H1 (cell line): ENCODE measurements at regions not wholly inside any gene's neighbourhood (a gene's known extent, or its start where the extent isn't known, plus 50 kb on each side); places are given as distances from the start of the nearest gene placed in this dataset.

ENCODE experiments used
- CTCF ChIA-PET: fragments of 300-600 bp; sonication (Branson Sonifier 250); formaldehyde crosslinking; loops from one replicate; lab custom pipeline; 2021; ENCODE audit not compliant: partially characterized antibody; lab: Charles Lee
- POLR2A ChIA-PET: fragments of 300-600 bp; sonication (Branson Sonifier 250); formaldehyde crosslinking; loops from one replicate; lab custom pipeline; 2021; ENCODE audit warnings: inconsistent platforms; ENCODE audit not compliant: partially characterized antibody; lab: Charles Lee
- DNase-seq, 2 experiments: peaks; one replicate each; pipeline versions ENCODE4 v3.0.0 to v3.0.0-alpha.2; 2010 to 2022; ENCODE audit warnings: low spot score in 2 of 2, low read depth in 1 of 2, mixed read lengths in 1 of 2
- FAIRE-seq: peaks from 2 replicates; lab custom pipeline; 2011; peaks lifted over from hg19 to GRCh38; lab: Jason Lieb, UNC
- H2AFZ ChIP-seq: 2 replicates; pipeline ENCODE4 v1.8.1; 2012; ENCODE audit warnings: low read length, inconsistent platforms
- H2AK5ac ChIP-seq: 2 replicates; pipeline ENCODE4 v1.6.1; 2013; ENCODE audit warnings: low read depth, low read length
- H2BK120ac ChIP-seq: replicated peaks from 2 replicates; pipeline ENCODE3; 2013; ENCODE audit warnings: low read depth, low read length, inconsistent platforms
- H2BK12ac ChIP-seq: 2 replicates; pipeline ENCODE4 v1.6.1; 2013; ENCODE audit warnings: low read depth, low read length
- H2BK15ac ChIP-seq: 2 replicates; pipeline ENCODE4 v1.6.1; 2013; ENCODE audit warnings: low read length
- H2BK20ac ChIP-seq: 2 replicates; pipeline ENCODE4 v1.6.1; 2013; ENCODE audit warnings: low read length
- H2BK5ac ChIP-seq: 2 replicates; pipeline ENCODE4 v1.6.1; 2013; ENCODE audit warnings: low read depth, low read length
- H3K14ac ChIP-seq: 2 replicates; pipeline ENCODE4 v1.6.1; 2013; ENCODE audit warnings: inconsistent platforms; ENCODE audit not compliant: insufficient read length
- H3K18ac ChIP-seq: 2 replicates; pipeline ENCODE4 v1.6.1; 2013; ENCODE audit warnings: low read length; ENCODE audit errors: extremely low read depth
- H3K23ac ChIP-seq: 2 replicates; pipeline ENCODE4 v1.6.1; 2013; ENCODE audit warnings: inconsistent platforms; ENCODE audit not compliant: insufficient read length
- H3K23me2 ChIP-seq: 2 replicates; pipeline ENCODE4 v1.6.1; 2013; ENCODE audit warnings: low read depth, low read length
- H3K27ac ChIP-seq: 2 replicates; pipeline ENCODE4 v1.6.1; 2011; ENCODE audit warnings: low read depth, low read length, inconsistent platforms
- H3K27me3 ChIP-seq, 4 experiments: replicated peaks in 1 of 4; 1 replicate in 1 of 4; 2 replicates in 3 of 4; pipeline versions ENCODE4 v1.6.1 to v1.8.1; 2011 to 2013; ENCODE audit warnings: low read length in 3 of 4, mild to moderate bottlenecking in 3 of 4, inconsistent platforms in 2 of 4, mixed read lengths in 2 of 4, moderate library complexity in 1 of 4; ENCODE audit not compliant: control insufficient read depth in 3 of 4, insufficient read depth in 3 of 4; ENCODE audit errors: extremely low read depth in 1 of 4
- H3K36me3 ChIP-seq, 4 experiments: 2 replicates each; pipeline versions ENCODE4 v1.6.1 to v1.8.1; 2011 to 2013; ENCODE audit warnings: mild to moderate bottlenecking in 4 of 4, low read length in 3 of 4, moderate library complexity in 2 of 4, control low read depth in 1 of 4, inconsistent platforms in 1 of 4; ENCODE audit not compliant: insufficient read depth in 4 of 4, control insufficient read depth in 2 of 4
- H3K4ac ChIP-seq: replicated peaks from 2 replicates; pipeline ENCODE3; 2013; ENCODE audit warnings: low read length, low read depth, mixed read lengths, inconsistent platforms; ENCODE audit not compliant: insufficient read length
- H3K4me1 ChIP-seq, 4 experiments: replicated peaks in 1 of 4; 1 replicate in 1 of 4; 2 replicates in 3 of 4; pipeline versions ENCODE4 v1.6.1 to v1.8.1; 2011 to 2013; ENCODE audit warnings: low read length in 3 of 4, inconsistent platforms in 2 of 4, mixed read lengths in 1 of 4; ENCODE audit not compliant: insufficient read depth in 4 of 4, control insufficient read depth in 3 of 4
- H3K4me2 ChIP-seq, 2 experiments: 2 replicates each; pipeline versions ENCODE4 v1.6.1 to v1.8.1; 2011 to 2013; ENCODE audit warnings: low read depth in 2 of 2, low read length in 2 of 2, control low read depth in 1 of 2, inconsistent platforms in 1 of 2, mild to moderate bottlenecking in 1 of 2; ENCODE audit not compliant: insufficient read depth in 1 of 2
- H3K4me3 ChIP-seq, 4 experiments: fragments of 200-600, 300-600 bp in 1 of 4; sonication (generic), shearing (Covaris generic), sonication (Bioruptor Twin) in 1 of 4; 2 replicates each; pipeline versions ENCODE4 v1.5.1 to v1.8.1; 2011 to 2016; ENCODE audit warnings: low read length in 4 of 4, low read depth in 3 of 4, control low read depth in 2 of 4, inconsistent platforms in 2 of 4, mild to moderate bottlenecking in 2 of 4, mixed read lengths in 1 of 4, moderate library complexity in 1 of 4; ENCODE audit not compliant: insufficient read depth in 2 of 4; ENCODE audit errors: extremely low read depth in 1 of 4
- H3K56ac ChIP-seq: replicated peaks from 2 replicates; pipeline ENCODE3; 2013; ENCODE audit warnings: low read depth, mild to moderate bottlenecking, mixed read lengths, low read length, inconsistent platforms; ENCODE audit not compliant: insufficient read length
- H3K79me1 ChIP-seq: 2 replicates; pipeline ENCODE4 v1.6.1; 2013; ENCODE audit warnings: low read depth, low read length, control low read depth
- H3K79me2 ChIP-seq, 2 experiments: 2 replicates each; pipeline versions ENCODE4 v1.6.1 to v1.8.1; 2012 to 2013; ENCODE audit warnings: low read length in 2 of 2, mild to moderate bottlenecking in 2 of 2, inconsistent platforms in 1 of 2; ENCODE audit not compliant: insufficient read depth in 2 of 2, control insufficient read depth in 1 of 2
- H3K9ac ChIP-seq, 4 experiments: replicated peaks in 1 of 4; 1 replicate in 1 of 4; 2 replicates in 3 of 4; pipeline versions ENCODE4 v1.6.1 to v1.8.1; 2011 to 2013; ENCODE audit warnings: low read depth in 3 of 4, low read length in 3 of 4, control low read depth in 2 of 4, mild to moderate bottlenecking in 2 of 4, moderate library complexity in 2 of 4, inconsistent platforms in 1 of 4; ENCODE audit errors: extremely low read depth in 1 of 4
- H3K9me3 ChIP-seq, 2 experiments: 2 replicates each; pipeline versions ENCODE4 v1.6.1 to v1.8.1; 2012 to 2013; ENCODE audit warnings: mild to moderate bottlenecking in 2 of 2, moderate library complexity in 2 of 2, control low read depth in 1 of 2, inconsistent platforms in 1 of 2, low read depth in 1 of 2, low read length in 1 of 2, mixed read lengths in 1 of 2; ENCODE audit not compliant: insufficient read depth in 2 of 2
- H4K20me1 ChIP-seq, 2 experiments: replicated peaks in 1 of 2; 2 replicates each; pipeline versions ENCODE3 to v1.8.1; 2011 to 2013; ENCODE audit warnings: inconsistent platforms in 2 of 2, low read length in 2 of 2, mild to moderate bottlenecking in 1 of 2; ENCODE audit not compliant: insufficient read depth in 2 of 2, control insufficient read depth in 1 of 2
- H4K5ac ChIP-seq: 2 replicates; pipeline ENCODE4 v1.6.1; 2013; ENCODE audit warnings: low read length, low read depth, mixed read lengths, inconsistent platforms; ENCODE audit not compliant: insufficient read length
- H4K8ac ChIP-seq: 2 replicates; pipeline ENCODE4 v1.8.0; 2013; ENCODE audit warnings: mild to moderate bottlenecking, moderate library complexity, low read length, inconsistent platforms; ENCODE audit not compliant: insufficient read depth; ENCODE audit errors: extremely low read depth
- H4K91ac ChIP-seq: replicated peaks from 2 replicates; pipeline ENCODE3; 2013; ENCODE audit warnings: low read length, mixed read lengths, inconsistent platforms; ENCODE audit not compliant: insufficient read length
- ASH2L ChIP-seq: fragments of 200-600, 300-600 bp; sonication (generic); IDR thresholded peaks from one replicate; pipeline ENCODE4 v1.7.1; 2017; ENCODE audit warnings: low read length
- CTBP2 ChIP-seq: IDR thresholded peaks from 2 replicates; pipeline ENCODE4 v1.7.0; 2011; ENCODE audit warnings: borderline replicate concordance, mild to moderate bottlenecking, moderate library complexity, mixed read lengths, low read length; ENCODE audit not compliant: insufficient read depth, insufficient read length
- EP300 ChIP-seq, 2 experiments: IDR thresholded peaks; 1 replicate in 1 of 2; 2 replicates in 1 of 2; pipeline ENCODE4 v1.6.1; 2011 to 2012; ENCODE audit warnings: low read depth in 2 of 2, low read length in 2 of 2, mild to moderate bottlenecking in 2 of 2, borderline replicate concordance in 1 of 2, inconsistent platforms in 1 of 2, moderate library complexity in 1 of 2
- KDM5A ChIP-seq: fragments of 200-600 bp; IDR thresholded peaks from 2 replicates; pipeline ENCODE4 v1.7.1; 2012; ENCODE audit warnings: mild to moderate bottlenecking, low read length, inconsistent platforms, mixed read lengths
- POLR2A ChIP-seq, 2 experiments: IDR thresholded peaks; 1 replicate in 1 of 2; 2 replicates in 1 of 2; pipeline ENCODE4 v1.6.1; 2011; ENCODE audit warnings: low read depth in 2 of 2, low read length in 2 of 2, mild to moderate bottlenecking in 2 of 2; ENCODE audit errors: control extremely low read depth in 1 of 2
- SIX5 ChIP-seq: IDR thresholded peaks from 2 replicates; pipeline ENCODE4 v1.6.1; 2011; ENCODE audit warnings: mild to moderate bottlenecking, low read depth, low read length
- ZNF274 ChIP-seq: IDR thresholded peaks from 2 replicates; pipeline ENCODE4 v1.7.0; 2012; ENCODE audit warnings: low read length, borderline replicate concordance; ENCODE audit errors: extremely low read depth
- TF ChIP-seq, protein P1 (sequence below): IDR thresholded peaks from 2 replicates; pipeline ENCODE4 v1.6.1; 2012; ENCODE audit warnings: inconsistent platforms

DNA sequence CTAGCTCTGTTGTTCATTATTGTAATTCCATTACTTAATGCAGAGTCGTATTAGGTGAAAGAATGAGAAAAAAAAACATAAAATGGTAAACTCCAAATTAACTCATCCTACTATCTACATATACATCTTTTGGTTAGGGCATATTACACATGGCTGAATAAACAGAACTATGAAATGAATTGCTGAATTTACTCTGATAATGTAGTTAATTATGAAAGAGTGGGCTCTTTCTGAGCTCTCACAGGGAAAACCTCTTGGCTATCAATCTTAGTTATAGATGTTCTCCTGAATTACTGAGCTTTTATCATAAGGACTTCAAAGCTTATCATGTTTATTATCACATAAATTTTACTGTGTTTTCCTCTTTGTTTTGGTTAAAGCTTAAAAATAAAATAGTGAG, 798.5 kb upstream of the MDGA2 start (continued):
- no peak for TF ChIP-seq KDM5A

DNA sequence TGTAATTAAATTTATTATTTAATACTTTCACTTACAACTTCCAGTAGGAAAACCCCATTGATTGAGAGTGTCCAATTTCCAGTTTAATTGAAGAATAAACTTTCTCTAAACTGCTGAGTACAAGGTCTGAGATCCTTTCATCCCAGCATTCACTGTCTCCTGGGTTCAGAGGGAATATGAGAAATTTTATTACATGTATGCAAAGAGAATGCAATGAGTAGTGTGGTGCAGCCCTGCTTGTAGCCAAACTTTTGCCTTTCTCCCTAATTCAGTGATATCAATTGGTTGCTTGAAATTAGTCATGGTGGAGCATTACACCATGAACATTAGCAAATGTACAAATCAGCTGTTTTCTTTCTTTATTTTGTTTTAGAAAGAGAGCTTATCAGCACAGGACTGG, 780.6 kb upstream of the MDGA2 start:
- Histone ChIP-seq H3K4ac (no peak overlapping the region), H2AK5ac (no peak overlapping the region), H3K36me3 (no peaks in the 10 kb centered on the region), H3K4me2 (no peak overlapping the region), H3K14ac (no peak overlapping the region), H3K23me2 (no peaks in the 10 kb centered on the region), H3K9me3 (no peaks in the 10 kb centered on the region), H2BK20ac (no peak overlapping the region), H2AFZ (no peak overlapping the region), H4K5ac (no peak overlapping the region), H4K91ac (no peak overlapping the region), H2BK15ac (no peak overlapping the region), H2BK5ac (no peak overlapping the region), H3K4me1 (no peaks in the 10 kb centered on the region), H3K9ac (no peak overlapping the region), H3K27ac (no peak overlapping the region), H3K56ac (no peak overlapping the region), H3K18ac (no peak overlapping the region), H2BK12ac (no peak overlapping the region), H4K20me1 (no peaks in the 10 kb centered on the region), H3K4me3 (no peak overlapping the region), H4K8ac (no peak overlapping the region), H3K27me3 (no peaks in the 10 kb centered on the region), H2BK120ac (no peak overlapping the region), H3K79me1 (no peaks in the 10 kb centered on the region), H3K79me2 (no peaks in the 10 kb centered on the region), H3K23ac (no peak overlapping the region)
- ChIA-PET CTCF (no interaction called here), POLR2A (no interaction called here)
- TF ChIP-seq ASH2L (no peak), POLR2A (IDR thresholded peaks at IDR 0.05; ENCODE audit: control extremely low read depth in 1 of 2, low read depth in 2 of 2, low read length in 2 of 2) (no peak), SIX5 (no peak), CTBP2 (no peak), ZNF274 (no peak), EP300 (IDR thresholded peaks at IDR 0.05; ENCODE audit: borderline replicate concordance in 1 of 2, low read depth in 2 of 2, low read length in 2 of 2) (no peak)
- TF ChIP-seq, protein P1, sequence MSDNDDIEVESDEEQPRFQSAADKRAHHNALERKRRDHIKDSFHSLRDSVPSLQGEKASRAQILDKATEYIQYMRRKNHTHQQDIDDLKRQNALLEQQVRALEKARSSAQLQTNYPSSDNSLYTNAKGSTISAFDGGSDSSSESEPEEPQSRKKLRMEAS: no peak
- no peak for FAIRE-seq
- DNase-seq: no peak
